ENCODE measurements at regions not wholly inside any gene's neighbourhood (a gene's known extent, or its start where the extent isn't known, plus 50 kb on each side); places are given as distances from the start of the nearest gene placed in this dataset.

DNA sequence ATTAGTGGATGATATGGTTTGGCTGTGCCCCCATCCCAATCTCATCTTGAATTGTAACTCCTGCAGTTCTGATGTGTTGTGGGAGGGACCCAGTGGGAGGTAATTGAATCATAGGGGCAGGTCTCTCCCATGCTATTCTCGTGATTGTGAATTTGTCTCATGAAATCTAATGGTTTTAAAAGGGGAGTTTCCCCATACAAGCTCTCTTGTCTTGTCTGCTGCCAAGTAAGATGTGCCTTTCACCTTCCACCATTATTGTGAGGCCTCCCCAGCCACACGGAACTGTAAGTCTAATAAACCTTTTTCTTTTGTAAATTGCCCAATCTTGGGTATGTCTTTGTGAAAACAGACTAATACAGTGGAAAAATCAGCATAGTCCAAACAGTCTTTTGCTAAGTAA is 235.5 kb downstream of the TMEM161B start:
- no peak for TF ChIP-seq POLR2A (IDR thresholded peaks at IDR 0.05; ENCODE audit: extremely low read depth, insufficient read length)
- TF ChIP-seq, protein P1, sequence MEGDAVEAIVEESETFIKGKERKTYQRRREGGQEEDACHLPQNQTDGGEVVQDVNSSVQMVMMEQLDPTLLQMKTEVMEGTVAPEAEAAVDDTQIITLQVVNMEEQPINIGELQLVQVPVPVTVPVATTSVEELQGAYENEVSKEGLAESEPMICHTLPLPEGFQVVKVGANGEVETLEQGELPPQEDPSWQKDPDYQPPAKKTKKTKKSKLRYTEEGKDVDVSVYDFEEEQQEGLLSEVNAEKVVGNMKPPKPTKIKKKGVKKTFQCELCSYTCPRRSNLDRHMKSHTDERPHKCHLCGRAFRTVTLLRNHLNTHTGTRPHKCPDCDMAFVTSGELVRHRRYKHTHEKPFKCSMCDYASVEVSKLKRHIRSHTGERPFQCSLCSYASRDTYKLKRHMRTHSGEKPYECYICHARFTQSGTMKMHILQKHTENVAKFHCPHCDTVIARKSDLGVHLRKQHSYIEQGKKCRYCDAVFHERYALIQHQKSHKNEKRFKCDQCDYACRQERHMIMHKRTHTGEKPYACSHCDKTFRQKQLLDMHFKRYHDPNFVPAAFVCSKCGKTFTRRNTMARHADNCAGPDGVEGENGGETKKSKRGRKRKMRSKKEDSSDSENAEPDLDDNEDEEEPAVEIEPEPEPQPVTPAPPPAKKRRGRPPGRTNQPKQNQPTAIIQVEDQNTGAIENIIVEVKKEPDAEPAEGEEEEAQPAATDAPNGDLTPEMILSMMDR (IDR thresholded peaks at IDR 0.05; ENCODE audit: low read depth, low read length): no peak
